Thyroid gland (tissue), 4 donors: ENCODE measurements at regions not wholly inside any gene's neighbourhood (a gene's known extent, or its start where the extent isn't known, plus 50 kb on each side); places are given as distances from the start of the nearest gene placed in this dataset.

ENCODE experiments used
- POLR2A ChIP-seq, 2 donors: fragments of 450-650 bp; IDR thresholded peaks; one replicate each; pipeline ENCODE4 v1.6.1; 2017; ENCODE audit warnings: antibody characterized with exemption in 2 of 2, mild to moderate bottlenecking in 2 of 2, moderate library complexity in 1 of 2
- TF ChIP-seq, protein P1 (sequence below), 6 experiments: fragments of 200-600 bp in 3 of 6; fragments of 450-650 bp in 3 of 6; sonication (generic) in 3 of 6; IDR thresholded peaks; one replicate each; pipeline ENCODE4 v1.5.1; 2016 to 2019; ENCODE audit warnings: antibody characterized with exemption in 6 of 6, mild to moderate bottlenecking in 2 of 6, inconsistent platforms in 1 of 6, moderate library complexity in 1 of 6

DNA sequence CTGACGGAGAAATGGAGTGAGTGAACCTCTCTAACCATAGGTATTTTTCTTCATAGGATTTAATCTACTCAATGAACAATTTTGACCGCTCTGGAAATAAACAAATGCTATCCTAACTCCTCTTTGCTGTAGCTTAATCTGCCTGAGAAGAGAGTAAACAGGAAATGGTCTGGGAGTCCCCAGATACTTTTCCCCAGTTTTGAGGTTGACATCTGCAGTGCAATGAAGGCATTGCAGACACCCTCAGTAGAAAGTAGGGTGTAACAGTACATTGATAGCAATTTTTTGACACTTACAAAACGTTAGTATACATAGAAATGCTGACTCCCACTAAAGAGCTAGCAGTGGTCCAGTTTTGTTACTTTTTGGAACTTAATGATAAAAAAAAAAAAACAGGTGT, 495.9 kb upstream of the FAM241A start:
- TF ChIP-seq, protein P1, sequence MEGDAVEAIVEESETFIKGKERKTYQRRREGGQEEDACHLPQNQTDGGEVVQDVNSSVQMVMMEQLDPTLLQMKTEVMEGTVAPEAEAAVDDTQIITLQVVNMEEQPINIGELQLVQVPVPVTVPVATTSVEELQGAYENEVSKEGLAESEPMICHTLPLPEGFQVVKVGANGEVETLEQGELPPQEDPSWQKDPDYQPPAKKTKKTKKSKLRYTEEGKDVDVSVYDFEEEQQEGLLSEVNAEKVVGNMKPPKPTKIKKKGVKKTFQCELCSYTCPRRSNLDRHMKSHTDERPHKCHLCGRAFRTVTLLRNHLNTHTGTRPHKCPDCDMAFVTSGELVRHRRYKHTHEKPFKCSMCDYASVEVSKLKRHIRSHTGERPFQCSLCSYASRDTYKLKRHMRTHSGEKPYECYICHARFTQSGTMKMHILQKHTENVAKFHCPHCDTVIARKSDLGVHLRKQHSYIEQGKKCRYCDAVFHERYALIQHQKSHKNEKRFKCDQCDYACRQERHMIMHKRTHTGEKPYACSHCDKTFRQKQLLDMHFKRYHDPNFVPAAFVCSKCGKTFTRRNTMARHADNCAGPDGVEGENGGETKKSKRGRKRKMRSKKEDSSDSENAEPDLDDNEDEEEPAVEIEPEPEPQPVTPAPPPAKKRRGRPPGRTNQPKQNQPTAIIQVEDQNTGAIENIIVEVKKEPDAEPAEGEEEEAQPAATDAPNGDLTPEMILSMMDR (IDR thresholded peaks at IDR 0.05) = no peak
- no peak for TF ChIP-seq POLR2A (IDR thresholded peaks at IDR 0.05)
